ENCODE measurements at regions not wholly inside any gene's neighbourhood (a gene's known extent, or its start where the extent isn't known, plus 50 kb on each side); places are given as distances from the start of the nearest gene placed in this dataset.

- no peaks in the 10 kb centered on the region for H3K4me1 Mint-ChIP-seq (ENCODE audit: low read depth)
- no peaks in the 10 kb centered on the region for H3K9me3 Mint-ChIP-seq
- no peaks in the 10 kb centered on the region for H3K36me3 Mint-ChIP-seq (ENCODE audit: low read depth)
- peaks cover 11% of the 10 kb centered on the region for H3K27me3 Mint-ChIP-seq
- no peak overlapping the region for H3K27ac Mint-ChIP-seq
- H3K4me3 Mint-ChIP-seq = no peak overlapping the region
- DNase-seq = no peak
Observed at GRCh38 chr22:19638282-19639015, 75.9 kb upstream of the SEPTIN5 start.

GRCh38 chr22:19639610-19640135 lies 74.6 kb upstream of the SEPTIN5 start:
- Mint-ChIP-seq H3K27me3 (peaks cover 21% of the 10 kb centered on the region), H3K27ac (no peak overlapping the region), H3K36me3 (ENCODE audit: low read depth) (no peaks in the 10 kb centered on the region)

GRCh38 chr22:19640306-19640705 lies 74.0 kb upstream of the SEPTIN5 start:
- Mint-ChIP-seq H3K36me3 (ENCODE audit: low read depth) (no peaks in the 10 kb centered on the region), H3K27ac (no peak overlapping the region), H3K27me3 (peaks cover 28% of the 10 kb centered on the region), H3K4me3 (no peak overlapping the region), H3K4me1 (ENCODE audit: low read depth) (no peaks in the 10 kb centered on the region), H3K9me3 (no peaks in the 10 kb centered on the region)
- no peak for DNase-seq

More at GRCh38 chr22:19639610-19640135, 74.6 kb upstream of the SEPTIN5 start:
- Mint-ChIP-seq H3K4me1 (ENCODE audit: low read depth) (no peaks in the 10 kb centered on the region), H3K4me3 (no peak overlapping the region), H3K9me3 (no peaks in the 10 kb centered on the region)
- no peak for DNase-seq

- Mint-ChIP-seq H3K27me3 (peaks cover 35% of the 10 kb centered on the region), H3K4me1 (ENCODE audit: low read depth) (no peaks in the 10 kb centered on the region), H3K4me3 (no peak overlapping the region), H3K9me3 (no peaks in the 10 kb centered on the region), H3K27ac (no peak overlapping the region), H3K36me3 (ENCODE audit: low read depth) (no peaks in the 10 kb centered on the region)
- no peak for DNase-seq
Observed at GRCh38 chr22:19641254-19641982, 72.9 kb upstream of the SEPTIN5 start.

GRCh38 chr22:19641983-19642451 lies 72.3 kb upstream of the SEPTIN5 start:
- H3K9me3 Mint-ChIP-seq = peaks cover 2% of the 10 kb centered on the region
- H3K27ac Mint-ChIP-seq = no peak overlapping the region
- no peaks in the 10 kb centered on the region for H3K4me1 Mint-ChIP-seq (ENCODE audit: low read depth)
- no peak overlapping the region for H3K4me3 Mint-ChIP-seq
- no peak for DNase-seq
- no peaks in the 10 kb centered on the region for H3K36me3 Mint-ChIP-seq (ENCODE audit: low read depth)
- peaks cover 40% of the 10 kb centered on the region for H3K27me3 Mint-ChIP-seq

GRCh38 chr22:19643448-19644313 lies 70.6 kb upstream of the SEPTIN5 start:
- peaks cover 46% of the 10 kb centered on the region for H3K27me3 Mint-ChIP-seq
- H3K4me1 Mint-ChIP-seq (ENCODE audit: low read depth) = no peaks in the 10 kb centered on the region
- peaks cover 11% of the 10 kb centered on the region for H3K9me3 Mint-ChIP-seq
- no peak overlapping the region for H3K27ac Mint-ChIP-seq
- no peak for DNase-seq
- no peak overlapping the region for H3K4me3 Mint-ChIP-seq
- H3K36me3 Mint-ChIP-seq (ENCODE audit: low read depth) = no peaks in the 10 kb centered on the region

GRCh38 chr22:19644314-19645223 lies 69.7 kb upstream of the SEPTIN5 start:
- H3K9me3 Mint-ChIP-seq = peaks cover 16% of the 10 kb centered on the region
- H3K27ac Mint-ChIP-seq = no peak overlapping the region
- H3K4me3 Mint-ChIP-seq = no peak overlapping the region
- H3K27me3 Mint-ChIP-seq = peaks cover 53% of the 10 kb centered on the region
- no peaks in the 10 kb centered on the region for H3K4me1 Mint-ChIP-seq (ENCODE audit: low read depth)
- no peaks in the 10 kb centered on the region for H3K36me3 Mint-ChIP-seq (ENCODE audit: low read depth)
- no peak for DNase-seq

GRCh38 chr22:19645391-19645790 lies 68.9 kb upstream of the SEPTIN5 start:
- Mint-ChIP-seq H3K36me3 (ENCODE audit: low read depth) (no peaks in the 10 kb centered on the region), H3K4me3 (no peak overlapping the region), H3K9me3 (peaks cover 18% of the 10 kb centered on the region), H3K27ac (no peak overlapping the region), H3K27me3 (peaks cover 53% of the 10 kb centered on the region), H3K4me1 (ENCODE audit: low read depth) (no peaks in the 10 kb centered on the region)
- no peak for DNase-seq

- Mint-ChIP-seq H3K4me3 (no peak overlapping the region), H3K27ac (no peak overlapping the region), H3K9me3 (peaks cover 18% of the 10 kb centered on the region), H3K27me3 (peaks cover 50% of the 10 kb centered on the region), H3K36me3 (ENCODE audit: low read depth) (no peaks in the 10 kb centered on the region), H3K4me1 (ENCODE audit: low read depth) (no peaks in the 10 kb centered on the region)
- no peak for DNase-seq
Observed at GRCh38 chr22:19645905-19646304, 68.4 kb upstream of the SEPTIN5 start.

GRCh38 chr22:19646383-19646782 lies 67.9 kb upstream of the SEPTIN5 start:
- peaks cover 46% of the 10 kb centered on the region for H3K27me3 Mint-ChIP-seq
- H3K9me3 Mint-ChIP-seq = peaks cover 18% of the 10 kb centered on the region

GRCh38 chr22:19648419-19648929 lies 65.8 kb upstream of the SEPTIN5 start:
- H3K4me3 Mint-ChIP-seq = no peak overlapping the region
- H3K27me3 Mint-ChIP-seq = peaks cover 41% of the 10 kb centered on the region
- peaks cover 18% of the 10 kb centered on the region for H3K9me3 Mint-ChIP-seq
- no peaks in the 10 kb centered on the region for H3K36me3 Mint-ChIP-seq (ENCODE audit: low read depth)
- H3K27ac Mint-ChIP-seq = no peak overlapping the region
- H3K4me1 Mint-ChIP-seq (ENCODE audit: low read depth) = no peaks in the 10 kb centered on the region
- DNase-seq = no peak

More at GRCh38 chr22:19646383-19646782, 67.9 kb upstream of the SEPTIN5 start:
- Mint-ChIP-seq H3K36me3 (ENCODE audit: low read depth) (no peaks in the 10 kb centered on the region), H3K27ac (no peak overlapping the region), H3K4me1 (ENCODE audit: low read depth) (no peaks in the 10 kb centered on the region), H3K4me3 (no peak overlapping the region)
- no peak for DNase-seq

GRCh38 chr22:19652316-19652715 lies 62.0 kb upstream of the SEPTIN5 start:
- Mint-ChIP-seq H3K9me3 (peaks cover 14% of the 10 kb centered on the region), H3K4me1 (ENCODE audit: low read depth) (no peaks in the 10 kb centered on the region), H3K36me3 (ENCODE audit: low read depth) (no peaks in the 10 kb centered on the region), H3K27me3 (peaks cover 13% of the 10 kb centered on the region), H3K27ac (no peak overlapping the region), H3K4me3 (no peak overlapping the region)
- DNase-seq = no peak

GRCh38 chr22:19654338-19654987 lies 59.8 kb upstream of the SEPTIN5 start:
- H3K27me3 Mint-ChIP-seq = peaks cover 1% of the 10 kb centered on the region
- DNase-seq = no peak
- no peak overlapping the region for H3K27ac Mint-ChIP-seq
- peaks cover 2% of the 10 kb centered on the region for H3K9me3 Mint-ChIP-seq
- no peaks in the 10 kb centered on the region for H3K4me1 Mint-ChIP-seq (ENCODE audit: low read depth)
- H3K4me3 Mint-ChIP-seq = no peak overlapping the region
- no peaks in the 10 kb centered on the region for H3K36me3 Mint-ChIP-seq (ENCODE audit: low read depth)
